ENCODE measurements at regions not wholly inside any gene's neighbourhood (a gene's known extent, or its start where the extent isn't known, plus 50 kb on each side); places are given as distances from the start of the nearest gene placed in this dataset.

DNA sequence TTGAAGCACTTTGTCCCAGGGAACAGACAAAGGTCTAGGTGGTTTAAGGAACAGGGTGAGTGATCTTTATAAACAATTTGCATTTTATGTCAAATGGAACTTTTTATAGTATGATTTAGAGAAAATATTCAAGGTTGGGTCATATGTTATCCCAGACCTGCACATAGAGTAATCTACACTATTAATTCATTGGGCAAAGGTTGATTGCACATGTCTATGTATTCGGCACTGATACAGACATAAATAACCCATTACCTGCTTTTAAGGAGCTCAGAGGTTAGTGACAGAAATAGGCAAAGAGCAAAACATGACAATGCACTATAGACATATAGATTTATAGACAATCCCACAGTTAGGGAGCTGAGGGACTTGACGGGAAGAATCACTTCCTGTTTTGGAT lies 141.5 kb upstream of the UBASH3B start:
- Histone ChIP-seq H3K9me3 (no peaks in the 10 kb centered on the region), H3K27me3 (no peaks in the 10 kb centered on the region), H3K4me1 (no peaks in the 10 kb centered on the region), H3K36me3 (ENCODE audit: low read depth, missing control alignments) (no peaks in the 10 kb centered on the region), H3K27ac (no peak overlapping the region), H3K4me3 (no peak overlapping the region)
- intact Hi-C loops (cut with DNase I; ENCODE audit: low total_unique reads), result no loop called here
- TF ChIP-seq, protein P1, sequence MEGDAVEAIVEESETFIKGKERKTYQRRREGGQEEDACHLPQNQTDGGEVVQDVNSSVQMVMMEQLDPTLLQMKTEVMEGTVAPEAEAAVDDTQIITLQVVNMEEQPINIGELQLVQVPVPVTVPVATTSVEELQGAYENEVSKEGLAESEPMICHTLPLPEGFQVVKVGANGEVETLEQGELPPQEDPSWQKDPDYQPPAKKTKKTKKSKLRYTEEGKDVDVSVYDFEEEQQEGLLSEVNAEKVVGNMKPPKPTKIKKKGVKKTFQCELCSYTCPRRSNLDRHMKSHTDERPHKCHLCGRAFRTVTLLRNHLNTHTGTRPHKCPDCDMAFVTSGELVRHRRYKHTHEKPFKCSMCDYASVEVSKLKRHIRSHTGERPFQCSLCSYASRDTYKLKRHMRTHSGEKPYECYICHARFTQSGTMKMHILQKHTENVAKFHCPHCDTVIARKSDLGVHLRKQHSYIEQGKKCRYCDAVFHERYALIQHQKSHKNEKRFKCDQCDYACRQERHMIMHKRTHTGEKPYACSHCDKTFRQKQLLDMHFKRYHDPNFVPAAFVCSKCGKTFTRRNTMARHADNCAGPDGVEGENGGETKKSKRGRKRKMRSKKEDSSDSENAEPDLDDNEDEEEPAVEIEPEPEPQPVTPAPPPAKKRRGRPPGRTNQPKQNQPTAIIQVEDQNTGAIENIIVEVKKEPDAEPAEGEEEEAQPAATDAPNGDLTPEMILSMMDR (IDR thresholded peaks at IDR 0.05), result no peak
- TF ChIP-seq POLR2A (IDR thresholded peaks at IDR 0.05), result no peak
- DNase-seq, result no peak
- WGBS, 2 donors, result 56 to 79% methylated on average over 2 of the region's 2 CpGs

DNA sequence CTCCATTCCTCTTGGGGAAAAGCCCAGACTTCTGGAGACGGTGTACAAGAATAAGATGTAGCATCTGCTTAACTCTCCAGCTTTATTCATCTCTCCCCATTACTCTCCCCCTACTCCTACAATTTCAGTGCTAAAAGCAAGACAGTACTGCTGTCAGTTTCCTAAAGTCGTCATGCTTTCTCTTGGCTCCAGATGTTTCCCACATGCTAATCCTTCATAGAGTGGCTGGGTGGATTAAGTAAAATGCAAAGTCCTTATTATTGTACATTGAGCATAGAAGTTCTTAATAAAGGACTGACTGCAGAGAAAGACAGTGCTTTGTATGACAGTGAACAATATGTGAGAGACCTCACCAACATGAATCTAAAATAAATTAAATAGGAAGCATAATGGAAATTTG lies 142.2 kb upstream of the UBASH3B start:
- no peaks in the 10 kb centered on the region for H3K4me1 ChIP-seq
- TF ChIP-seq, protein P1 (IDR thresholded peaks at IDR 0.05), result no peak
- TF ChIP-seq POLR2A (IDR thresholded peaks at IDR 0.05), result no peak
- whole genome bisulfite sequencing, 2 donors, result 52 to 61% methylated on average over 2 of the region's 2 CpGs
- H3K36me3 ChIP-seq (ENCODE audit: low read depth, missing control alignments), result no peaks in the 10 kb centered on the region
- no peak overlapping the region for H3K4me3 ChIP-seq
- H3K27ac ChIP-seq, result no peak overlapping the region
- no peaks in the 10 kb centered on the region for H3K9me3 ChIP-seq
- intact Hi-C loops (cut with DNase I; ENCODE audit: low total_unique reads), result no loop called here
- no peaks in the 10 kb centered on the region for H3K27me3 ChIP-seq
- DNase-seq, result no peak

DNA sequence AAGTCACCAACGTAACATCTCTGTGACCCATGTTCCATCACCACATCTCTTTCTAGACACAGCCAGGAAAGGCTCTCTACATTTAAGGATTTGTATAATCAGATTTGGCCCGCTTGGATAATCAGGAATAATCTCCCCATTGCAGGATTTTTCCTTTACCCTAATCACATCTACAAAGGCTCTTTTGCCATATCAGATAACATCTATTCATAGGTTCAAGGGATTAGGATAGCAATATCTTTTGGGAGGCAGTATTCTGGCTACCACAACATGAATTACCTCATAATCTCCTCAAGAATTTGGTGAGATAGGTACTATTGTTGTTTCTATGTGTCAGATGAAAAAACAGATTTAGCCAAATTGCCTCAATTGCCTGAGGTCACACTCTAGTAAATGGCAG lies 142.8 kb upstream of the UBASH3B start:
- intact Hi-C loops (cut with DNase I; ENCODE audit: low total_unique reads), result no loop called here

DNA sequence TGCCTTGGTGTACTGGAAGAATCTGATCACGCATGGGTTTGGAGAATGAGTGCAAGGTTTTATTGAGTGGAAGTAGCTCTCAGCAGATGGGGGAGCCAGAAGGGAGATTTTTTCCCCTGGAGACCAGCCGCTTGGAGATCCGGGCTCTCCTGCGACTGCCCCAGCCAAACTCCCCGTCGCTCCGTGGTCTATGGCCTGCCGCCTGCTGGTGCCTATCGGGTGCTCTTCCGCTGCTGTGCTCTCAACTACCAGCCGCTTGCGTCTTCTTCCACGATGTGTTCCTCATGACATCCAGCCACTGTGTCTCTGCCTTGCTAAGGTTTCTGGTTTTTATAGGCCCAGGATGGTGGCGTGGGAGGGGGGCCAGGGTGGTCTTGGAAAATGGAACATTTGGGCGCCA lies 145.6 kb upstream of the UBASH3B start:
- Histone ChIP-seq H3K4me3 (no peak overlapping the region), H3K4me1 (peaks cover 7% of the 10 kb centered on the region), H3K27me3 (no peaks in the 10 kb centered on the region), H3K36me3 (ENCODE audit: low read depth, missing control alignments) (no peaks in the 10 kb centered on the region), H3K9me3 (no peaks in the 10 kb centered on the region), H3K27ac (no peak overlapping the region)
- DNase-seq, result no peak
- TF ChIP-seq, protein P1 (IDR thresholded peaks at IDR 0.05), result no peak
- no peak for TF ChIP-seq POLR2A (IDR thresholded peaks at IDR 0.05)
- 74 to 83% methylated on average over 15 of the region's 15 CpGs for WGBS, 2 donors
- intact Hi-C loops (cut with DNase I; ENCODE audit: low total_unique reads), result loop anchor here (10.0 kb wide), 1 partner anchor 295 kb away; no protein-coding TSS in a partner anchor

More for the DNA sequence above, 142.8 kb upstream of the UBASH3B start:
- TF ChIP-seq, protein P1 (IDR thresholded peaks at IDR 0.05), result no peak
- TF ChIP-seq POLR2A (IDR thresholded peaks at IDR 0.05), result no peak
- Histone ChIP-seq H3K27me3 (no peaks in the 10 kb centered on the region), H3K4me1 (no peaks in the 10 kb centered on the region), H3K27ac (no peak overlapping the region), H3K4me3 (no peak overlapping the region), H3K36me3 (ENCODE audit: low read depth, missing control alignments) (no peaks in the 10 kb centered on the region), H3K9me3 (no peaks in the 10 kb centered on the region)
- WGBS, 2 donors, result 84 to 87% methylated on average over 2 of the region's 2 CpGs
- DNase-seq, result no peak

DNA sequence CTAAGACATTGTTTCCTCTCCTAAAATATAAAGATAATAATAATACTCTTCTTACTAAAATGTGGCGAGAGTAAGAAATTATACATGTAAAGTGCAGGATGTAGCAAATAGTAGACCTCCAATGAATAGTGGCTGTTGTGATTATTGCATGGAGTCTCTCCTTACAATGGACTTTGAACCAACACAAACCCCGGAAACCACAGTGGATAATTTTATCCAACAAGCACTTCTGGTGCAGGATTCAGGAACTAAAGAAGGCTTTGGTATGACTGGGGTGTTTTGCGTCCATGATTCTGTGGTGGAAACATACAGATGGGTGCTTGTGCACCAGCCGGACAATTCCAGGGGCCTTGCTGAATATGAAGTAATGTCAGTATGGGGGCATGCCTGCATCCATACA lies 146.4 kb upstream of the UBASH3B start:
- Histone ChIP-seq H3K4me3 (no peak overlapping the region), H3K27ac (no peak overlapping the region), H3K27me3 (no peaks in the 10 kb centered on the region), H3K9me3 (no peaks in the 10 kb centered on the region), H3K36me3 (ENCODE audit: low read depth, missing control alignments) (no peaks in the 10 kb centered on the region), H3K4me1 (peaks cover 7% of the 10 kb centered on the region)
- 87 to 92% methylated on average over 4 of the region's 4 CpGs for WGBS, 2 donors
- TF ChIP-seq POLR2A (IDR thresholded peaks at IDR 0.05), result no peak
- TF ChIP-seq, protein P1 (IDR thresholded peaks at IDR 0.05), result no peak
- intact Hi-C loops (cut with DNase I; ENCODE audit: low total_unique reads), result loop anchor here (10.0 kb wide), 1 partner anchor 294 kb away; no protein-coding TSS in a partner anchor
- DNase-seq, result no peak

Data from testis (tissue), 2 donors.